Hepatocyte (in vitro differentiated cells): ENCODE measurements at regions not wholly inside any gene's neighbourhood (a gene's known extent, or its start where the extent isn't known, plus 50 kb on each side); places are given as distances from the start of the nearest gene placed in this dataset.
A peak's percentile ranks its signal among the peaks of the same experiment; 100 is the strongest.

Experiments used
- DNase-seq: peaks from one replicate; pipeline ENCODE4 v3.0.0-alpha.2; 2016; ENCODE audit warnings: low spot score
- H2AFZ ChIP-seq: fragments of 200-600 bp; sonication (generic); 2 replicates; pipeline ENCODE4 v1.6.0; 2016; ENCODE audit warnings: antibody characterized with exemption, mild to moderate bottlenecking
- H3K27ac ChIP-seq: fragments of 200-600 bp; sonication (generic); 2 replicates; pipeline ENCODE4 v1.5.1; 2016; ENCODE audit warnings: mild to moderate bottlenecking
- H3K27me3 ChIP-seq: fragments of 200-600 bp; sonication (generic); 2 replicates; pipeline ENCODE4 v1.6.1; 2016
- H3K36me3 ChIP-seq: fragments of 200-600 bp; sonication (generic); replicated peaks from 2 replicates; pipeline ENCODE4 v1.5.1; 2016; ENCODE audit warnings: low read depth; ENCODE audit not compliant: insufficient read depth
- H3K4me1 ChIP-seq: fragments of 200-600 bp; sonication (generic); 2 replicates; pipeline ENCODE4 v1.5.1; 2016; ENCODE audit warnings: mild to moderate bottlenecking, moderate library complexity; ENCODE audit not compliant: insufficient read depth
- H3K4me2 ChIP-seq: fragments of 200-600 bp; sonication (generic); 2 replicates; pipeline ENCODE4 v1.6.0; 2016
- H3K4me3 ChIP-seq: fragments of 200-600 bp; sonication (generic); 2 replicates; pipeline ENCODE4 v1.5.1; 2016; ENCODE audit warnings: mild to moderate bottlenecking
- H3K79me2 ChIP-seq: fragments of 200-600 bp; sonication (generic); 2 replicates; pipeline ENCODE4 v1.6.0; 2017; ENCODE audit warnings: mild to moderate bottlenecking
- H3K9me2 ChIP-seq: fragments of 200-600 bp; sonication (generic); replicated peaks from 2 replicates; pipeline ENCODE4 v1.6.0; 2017; ENCODE audit warnings: mild to moderate bottlenecking; ENCODE audit not compliant: insufficient read depth
- H3K9me3 ChIP-seq: fragments of 200-600 bp; sonication (generic); 2 replicates; pipeline ENCODE4 v1.5.1; 2016; ENCODE audit warnings: low read depth, mild to moderate bottlenecking
- H4K20me1 ChIP-seq: fragments of 200-600 bp; sonication (generic); 2 replicates; pipeline ENCODE4 v1.6.0; 2016; ENCODE audit warnings: mild to moderate bottlenecking; ENCODE audit not compliant: insufficient read depth, poor library complexity, severe bottlenecking
- CTCF ChIP-seq: fragments of 200-600 bp; sonication (generic); IDR thresholded peaks from 2 replicates; pipeline ENCODE4 v1.5.1; 2016; ENCODE audit warnings: antibody characterized with exemption, mild to moderate bottlenecking; ENCODE audit not compliant: poor library complexity
- EZH2 ChIP-seq: fragments of 200-600 bp; sonication (generic); IDR thresholded peaks from 2 replicates; pipeline ENCODE4 v1.6.1; 2016; ENCODE audit warnings: antibody characterized with exemption, mild to moderate bottlenecking, borderline replicate concordance
- EZH2phosphoT487 ChIP-seq: fragments of 200-600 bp; sonication (generic); IDR thresholded peaks from one replicate; pipeline ENCODE4 v1.6.1; 2018; ENCODE audit warnings: antibody characterized with exemption, mild to moderate bottlenecking, low read depth, moderate library complexity; ENCODE audit not compliant: unreplicated experiment, severe bottlenecking
- WGBS: methylation state at CpG from one replicate; pipeline ENCODE4 v1.1.6; 2016; ENCODE audit warnings: low lambda C conversion rate; ENCODE audit errors: missing lambda C conversion rate; 5-methylcytosine and 5-hydroxymethylcytosine counted together

GRCh38 chr1:56376188-56376984 is 203.0 kb downstream of the PLPP3 start:
- no peak for TF ChIP-seq EZH2
- TF ChIP-seq EZH2phosphoT487: no peak
- no peak for TF ChIP-seq CTCF
- no peaks in the 10 kb centered on the region for H3K79me2 ChIP-seq
- WGBS: 43% methylated on average over 7 of the region's 7 CpGs
- H3K4me1 ChIP-seq: peaks cover 52% of the 10 kb centered on the region
- no peak for DNase-seq
- H3K36me3 ChIP-seq: no peaks in the 10 kb centered on the region
- H3K9me2 ChIP-seq: no peaks in the 10 kb centered on the region
- no peaks in the 10 kb centered on the region for H3K27me3 ChIP-seq
- no peak overlapping the region for H2AFZ ChIP-seq
- peak overlapping the region; percentile 6 for H3K27ac ChIP-seq
- no peaks in the 10 kb centered on the region for H3K9me3 ChIP-seq
- no peak overlapping the region for H3K4me3 ChIP-seq
- H4K20me1 ChIP-seq: no peaks in the 10 kb centered on the region
- peak overlapping the region; percentile 38 for H3K4me2 ChIP-seq

GRCh38 chr1:56375326-56375804 is 204.0 kb downstream of the PLPP3 start:
- Histone ChIP-seq H3K27me3 (no peaks in the 10 kb centered on the region), H3K4me3 (no peak overlapping the region), H3K79me2 (no peaks in the 10 kb centered on the region), H3K9me3 (no peaks in the 10 kb centered on the region), H3K4me1 (peaks cover 52% of the 10 kb centered on the region), H2AFZ (no peak overlapping the region), H3K4me2 (peak overlapping the region; percentile 22), H3K27ac (no peak overlapping the region), H4K20me1 (no peaks in the 10 kb centered on the region), H3K36me3 (no peaks in the 10 kb centered on the region), H3K9me2 (no peaks in the 10 kb centered on the region)
- WGBS: 48% methylated on average over 5 of the region's 5 CpGs
- DNase-seq: no peak
- TF ChIP-seq EZH2phosphoT487 (no peak), EZH2 (no peak), CTCF (no peak)

GRCh38 chr1:56374026-56374974 is 205.1 kb downstream of the PLPP3 start:
- no peaks in the 10 kb centered on the region for H3K36me3 ChIP-seq
- H2AFZ ChIP-seq: no peak overlapping the region
- H3K79me2 ChIP-seq: no peaks in the 10 kb centered on the region
- no peak overlapping the region for H3K4me2 ChIP-seq
- no peaks in the 10 kb centered on the region for H3K9me3 ChIP-seq
- H3K4me3 ChIP-seq: no peak overlapping the region
- H3K9me2 ChIP-seq: no peaks in the 10 kb centered on the region
- 61% methylated on average over 14 of the region's 14 CpGs for WGBS
- H3K27ac ChIP-seq: no peak overlapping the region
- no peaks in the 10 kb centered on the region for H3K27me3 ChIP-seq
- H4K20me1 ChIP-seq: no peaks in the 10 kb centered on the region
- H3K4me1 ChIP-seq: peaks cover 52% of the 10 kb centered on the region
- peak; percentile 9 for DNase-seq
- TF ChIP-seq EZH2phosphoT487 (no peak), CTCF (no peak), EZH2 (no peak)
